Mesenteric fat pad (tissue), 1 donor: ENCODE measurements at regions not wholly inside any gene's neighbourhood (a gene's known extent, or its start where the extent isn't known, plus 50 kb on each side); places are given as distances from the start of the nearest gene placed in this dataset.
"Not testable (repeated sequence)": the region's sequence is repeated elsewhere in the genome, so short reads cannot be mapped to it uniquely, and the experiment has no call there.

Experiments
- DNase-seq: peaks from one replicate; pipeline ENCODE4 v3.0.0-alpha.2; 2020; ENCODE audit warnings: low spot score
- donor health status: DM: yes; HTN: yes; CAD: no.

- no peak for DNase-seq
Measured at GRCh38 chr4:154033921-154034320, 245.0 kb upstream of the SFRP2 start.

GRCh38 chr4:154032914-154033313, 244.0 kb upstream of the SFRP2 start:
- peak; percentile 73 for DNase-seq

GRCh38 chr4:154030746-154031145, 241.9 kb upstream of the SFRP2 start:
- no peak for DNase-seq

- no peak for DNase-seq
Measured at GRCh38 chr4:154030152-154030551, 241.3 kb upstream of the SFRP2 start.

- no peak for DNase-seq
Measured at GRCh38 chr4:154029171-154029570, 240.3 kb upstream of the SFRP2 start.

GRCh38 chr4:154025110-154025509, 236.2 kb upstream of the SFRP2 start:
- DNase-seq = no peak

- no peak for DNase-seq
Measured at GRCh38 chr4:154024097-154024694, 235.3 kb upstream of the SFRP2 start.

GRCh38 chr4:154023671-154024070, 234.8 kb upstream of the SFRP2 start:
- DNase-seq = not testable (repeated sequence)

- no peak for DNase-seq
Measured at GRCh38 chr4:154019811-154020210, 230.9 kb upstream of the SFRP2 start.

GRCh38 chr4:154018659-154019058, 229.8 kb upstream of the SFRP2 start:
- no peak for DNase-seq

- no peak for DNase-seq
Measured at GRCh38 chr4:154015578-154015977, 226.7 kb upstream of the SFRP2 start.

GRCh38 chr4:154014407-154015321, 225.8 kb upstream of the SFRP2 start:
- DNase-seq = no peak

- no peak for DNase-seq
Measured at GRCh38 chr4:154013576-154013975, 224.7 kb upstream of the SFRP2 start.

- no peak for DNase-seq
Measured at GRCh38 chr4:154010371-154010770, 221.5 kb upstream of the SFRP2 start.

GRCh38 chr4:154009788-154010187, 220.9 kb upstream of the SFRP2 start:
- DNase-seq = no peak

- DNase-seq = no peak
Measured at GRCh38 chr4:154009191-154009590, 220.3 kb upstream of the SFRP2 start.

GRCh38 chr4:154005171-154005520, 216.3 kb upstream of the SFRP2 start:
- no peak for DNase-seq

- DNase-seq = no peak
Measured at GRCh38 chr4:154004507-154005170, 215.8 kb upstream of the SFRP2 start.

GRCh38 chr4:154004016-154004415, 215.1 kb upstream of the SFRP2 start:
- no peak for DNase-seq

GRCh38 chr4:154003378-154003777, 214.5 kb upstream of the SFRP2 start:
- no peak for DNase-seq

- DNase-seq = no peak
Measured at GRCh38 chr4:154001193-154001592, 212.3 kb upstream of the SFRP2 start.

GRCh38 chr4:153997516-153997915, 208.6 kb upstream of the SFRP2 start:
- no peak for DNase-seq
